PFSK-1 (cell line): ENCODE measurements at regions not wholly inside any gene's neighbourhood (a gene's known extent, or its start where the extent isn't known, plus 50 kb on each side); places are given as distances from the start of the nearest gene placed in this dataset.

Source experiments
- FOXP2 ChIP-seq: optimal IDR thresholded peaks from 2 replicates; pipeline ENCODE3; 2011; ENCODE audit warnings: borderline replicate concordance, control low read depth, inconsistent platforms; ENCODE audit not compliant: insufficient read depth; ENCODE audit errors: extremely low read length, extremely low read depth
- POLR2AphosphoS5 ChIP-seq: IDR thresholded peaks from 2 replicates; pipeline ENCODE4 v1.6.1; 2012; ENCODE audit warnings: low read depth, mild to moderate bottlenecking, control low read depth, low read length, moderate library complexity
- REST ChIP-seq, 2 experiments: IDR thresholded peaks; 2 replicates each; pipeline versions ENCODE4 v1.6.1 to v1.8.0; 2011 to 2012; ENCODE audit warnings: low read depth in 2 of 2, low read length in 2 of 2, control low read depth in 1 of 2, inconsistent platforms in 1 of 2, mild to moderate bottlenecking in 1 of 2, moderate library complexity in 1 of 2; ENCODE audit not compliant: insufficient read depth in 1 of 2
- SIN3A ChIP-seq: IDR thresholded peaks from 2 replicates; pipeline ENCODE4 v1.6.1; 2012; ENCODE audit warnings: mild to moderate bottlenecking, low read length, moderate library complexity, borderline replicate concordance; ENCODE audit not compliant: insufficient read depth

- no peak for TF ChIP-seq POLR2AphosphoS5
- no peak for TF ChIP-seq REST (IDR thresholded peaks at IDR 0.05; ENCODE audit: insufficient read depth in 1 of 2, low read depth in 2 of 2, low read length in 2 of 2)
- TF ChIP-seq FOXP2, result no peak
- no peak for TF ChIP-seq SIN3A
These were observed 212.4 kb upstream of the USP24 start for GRCh38 chr1:55427606-55428005.
